LNCAP (cell line): ENCODE measurements at regions not wholly inside any gene's neighbourhood (a gene's known extent, or its start where the extent isn't known, plus 50 kb on each side); places are given as distances from the start of the nearest gene placed in this dataset.

Experiments used
- TF ChIP-seq, protein P1 (sequence below): fragments of 450-650 bp; IDR thresholded peaks from 2 replicates; pipeline ENCODE4 v1.5.1; 2017; ENCODE audit warnings: mild to moderate bottlenecking

DNA sequence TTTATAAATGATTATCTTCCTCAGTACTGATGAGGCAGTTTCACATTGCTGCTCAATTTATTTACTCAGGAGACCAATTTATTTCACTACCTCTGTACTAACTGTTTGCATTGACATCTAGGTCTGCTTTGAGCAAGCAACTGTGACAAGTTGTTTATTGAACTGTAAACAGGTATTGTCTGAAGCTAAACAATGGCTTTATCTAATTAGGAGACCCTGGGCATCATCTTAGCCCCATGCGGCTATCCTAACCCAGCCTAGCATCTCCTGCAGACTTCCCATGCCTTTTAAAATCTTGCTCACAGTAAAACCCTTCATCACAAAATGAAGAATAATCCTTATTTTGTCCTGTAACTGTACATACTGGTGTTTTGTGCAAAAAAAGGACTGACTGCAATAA is 348.2 kb downstream of the RWDD3 start:
- TF ChIP-seq, protein P1, sequence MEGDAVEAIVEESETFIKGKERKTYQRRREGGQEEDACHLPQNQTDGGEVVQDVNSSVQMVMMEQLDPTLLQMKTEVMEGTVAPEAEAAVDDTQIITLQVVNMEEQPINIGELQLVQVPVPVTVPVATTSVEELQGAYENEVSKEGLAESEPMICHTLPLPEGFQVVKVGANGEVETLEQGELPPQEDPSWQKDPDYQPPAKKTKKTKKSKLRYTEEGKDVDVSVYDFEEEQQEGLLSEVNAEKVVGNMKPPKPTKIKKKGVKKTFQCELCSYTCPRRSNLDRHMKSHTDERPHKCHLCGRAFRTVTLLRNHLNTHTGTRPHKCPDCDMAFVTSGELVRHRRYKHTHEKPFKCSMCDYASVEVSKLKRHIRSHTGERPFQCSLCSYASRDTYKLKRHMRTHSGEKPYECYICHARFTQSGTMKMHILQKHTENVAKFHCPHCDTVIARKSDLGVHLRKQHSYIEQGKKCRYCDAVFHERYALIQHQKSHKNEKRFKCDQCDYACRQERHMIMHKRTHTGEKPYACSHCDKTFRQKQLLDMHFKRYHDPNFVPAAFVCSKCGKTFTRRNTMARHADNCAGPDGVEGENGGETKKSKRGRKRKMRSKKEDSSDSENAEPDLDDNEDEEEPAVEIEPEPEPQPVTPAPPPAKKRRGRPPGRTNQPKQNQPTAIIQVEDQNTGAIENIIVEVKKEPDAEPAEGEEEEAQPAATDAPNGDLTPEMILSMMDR = no peak

DNA sequence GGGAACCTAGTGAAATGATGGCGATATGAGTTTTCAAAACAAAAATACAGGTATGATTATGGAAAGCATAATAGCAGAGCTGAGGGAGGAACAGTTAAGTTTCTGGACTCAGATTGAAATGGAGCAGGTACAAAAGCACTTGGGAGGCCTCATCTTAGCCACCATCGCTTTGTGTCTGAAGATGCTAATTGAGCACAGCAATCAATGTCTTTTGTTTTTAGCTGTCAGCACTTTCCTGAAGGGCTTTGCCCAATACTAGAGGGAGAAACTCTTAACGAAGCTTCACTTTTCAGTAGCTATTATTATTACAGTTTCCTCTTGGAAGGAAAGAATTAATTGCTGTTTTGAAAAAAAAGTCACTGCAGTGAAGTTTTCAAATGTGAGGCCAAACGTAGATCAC is 348.7 kb downstream of the RWDD3 start:
- TF ChIP-seq, protein P1 = no peak

DNA sequence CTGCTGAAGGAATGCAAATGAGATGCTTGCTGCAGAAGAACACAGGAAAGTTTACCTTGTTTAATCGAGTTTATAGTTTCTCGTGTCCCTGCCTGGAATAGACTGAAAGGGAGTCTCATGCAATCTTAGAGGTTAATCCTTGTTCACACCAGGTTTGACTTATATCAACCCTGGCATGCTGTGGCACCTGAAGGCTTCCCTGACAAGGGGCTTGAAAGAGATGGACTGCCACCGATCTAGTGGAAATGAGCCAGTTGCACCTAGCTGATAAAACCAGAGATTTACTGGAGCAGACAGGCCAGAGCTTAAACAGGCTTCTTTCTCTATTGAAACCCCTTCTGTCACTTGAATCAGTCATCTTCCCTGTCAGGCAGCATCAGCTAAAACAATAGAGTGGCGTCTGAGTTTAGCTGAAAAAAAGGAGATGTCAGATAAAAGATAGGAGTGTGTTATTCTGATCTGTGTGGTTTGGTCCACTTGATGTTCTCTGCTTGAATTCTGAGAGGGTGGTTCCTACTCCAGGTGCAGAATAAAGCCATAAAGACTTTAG is 349.7 kb downstream of the RWDD3 start:
- TF ChIP-seq, protein P1 = no peak

DNA sequence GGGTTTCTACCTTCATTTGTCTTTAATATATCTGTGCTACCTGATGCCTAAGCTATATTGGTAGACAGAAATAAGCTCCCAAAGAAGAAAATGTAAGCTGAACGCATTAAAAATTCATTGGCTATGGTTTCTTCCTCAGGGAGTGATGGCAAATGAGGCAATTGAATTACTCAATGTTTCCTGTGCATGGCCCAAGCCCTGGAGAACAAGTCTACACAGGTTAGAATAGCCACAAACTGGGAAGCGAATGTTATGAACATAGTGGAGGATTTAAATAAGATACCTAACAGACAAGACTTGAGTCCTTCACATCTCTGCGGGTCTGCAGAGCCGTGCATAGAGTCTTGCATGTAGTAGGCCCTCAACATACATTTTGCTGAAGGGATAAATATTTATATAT is 350.3 kb downstream of the RWDD3 start:
- TF ChIP-seq, protein P1 = no peak

DNA sequence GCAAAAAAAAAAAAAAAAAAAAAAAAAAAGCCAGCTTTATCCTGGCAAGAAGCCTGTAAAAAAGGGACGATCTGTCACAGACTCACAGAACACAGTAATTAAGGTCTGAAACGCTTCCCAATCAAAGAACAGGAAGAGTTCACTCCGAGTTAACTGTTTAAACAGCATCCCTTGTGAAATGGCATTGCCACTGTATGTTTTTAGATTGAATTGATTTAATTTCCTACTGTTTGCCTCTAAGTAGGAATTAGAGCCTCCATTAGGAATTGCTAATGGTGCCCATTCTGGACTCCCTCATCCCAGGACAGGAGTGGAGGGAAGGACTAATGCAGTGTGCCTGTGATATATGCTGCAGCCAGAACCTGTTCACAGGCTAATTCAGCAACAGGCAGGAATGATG is 370.8 kb downstream of the RWDD3 start:
- TF ChIP-seq, protein P1 = no peak

DNA sequence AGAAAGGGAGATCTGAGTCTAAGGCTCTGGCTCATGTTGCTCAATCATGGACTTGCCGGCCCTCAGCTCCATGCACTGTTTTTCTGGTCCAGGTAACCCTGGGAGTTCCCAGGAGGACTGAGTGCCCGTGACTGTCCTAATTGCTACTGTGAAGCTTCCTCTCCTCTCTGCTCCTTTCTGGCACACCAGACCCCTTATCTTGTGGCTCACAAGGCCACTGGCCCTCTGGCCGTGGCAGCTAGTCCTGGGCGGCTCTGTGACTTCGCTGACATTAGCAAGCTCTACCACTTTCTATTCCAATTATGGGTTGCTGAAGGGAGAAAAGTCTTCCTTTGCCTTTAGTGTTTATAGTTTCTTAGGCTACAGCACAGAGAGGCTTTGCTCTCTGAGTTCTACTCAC is 380.2 kb downstream of the RWDD3 start:
- TF ChIP-seq, protein P1 = no peak

DNA sequence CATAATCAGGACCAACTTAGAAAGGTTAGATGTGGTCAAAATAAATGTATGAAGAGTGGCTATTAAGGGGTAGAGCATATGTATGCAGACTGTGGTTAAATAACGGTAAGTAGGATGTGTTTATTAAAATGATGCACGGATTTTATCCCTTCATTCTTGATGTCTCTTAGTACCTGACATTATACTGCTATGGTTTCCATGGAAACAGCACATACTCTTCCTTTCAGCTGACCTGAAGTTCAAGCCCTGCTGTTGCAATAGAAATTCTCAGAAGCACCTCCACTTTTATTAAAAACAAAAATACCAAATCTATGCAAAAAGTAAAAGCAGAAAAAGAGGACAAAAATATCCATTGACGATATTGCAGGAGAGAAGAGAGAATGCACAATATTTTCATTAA is 381.4 kb downstream of the RWDD3 start:
- TF ChIP-seq, protein P1 = no peak

DNA sequence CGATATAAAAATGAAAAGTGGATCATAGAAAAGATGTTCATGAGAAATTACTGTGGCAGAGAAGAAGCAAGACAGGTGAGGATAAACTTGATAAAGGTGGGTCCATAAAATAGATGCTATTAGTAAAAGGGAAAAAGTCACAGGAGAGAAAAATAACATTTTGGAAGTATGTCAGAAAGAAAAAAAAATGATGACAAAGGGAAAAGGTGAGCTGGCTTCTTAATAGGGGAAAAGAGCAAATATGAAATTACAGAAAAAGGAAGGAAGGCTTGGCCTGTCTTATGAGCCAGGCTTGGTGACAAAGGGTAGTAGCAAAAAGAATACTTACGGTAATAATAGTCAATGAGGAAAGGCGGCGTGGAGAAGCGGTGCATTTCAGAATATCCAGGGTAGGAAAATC is 386.1 kb downstream of the RWDD3 start:
- TF ChIP-seq, protein P1 = no peak
